ENCODE measurements at regions not wholly inside any gene's neighbourhood (a gene's known extent, or its start where the extent isn't known, plus 50 kb on each side); places are given as distances from the start of the nearest gene placed in this dataset.

- Mint-ChIP-seq H3K36me3 (ENCODE audit: low read depth, unreplicated experiment) (no peaks in the 10 kb centered on the region), H3K4me1 (ENCODE audit: low read depth, unreplicated experiment) (no peaks in the 10 kb centered on the region), H3K27me3 (ENCODE audit: low read depth, unreplicated experiment) (peaks cover 2% of the 10 kb centered on the region), H3K27ac (ENCODE audit: unreplicated experiment) (no peak overlapping the region), H3K4me3 (ENCODE audit: unreplicated experiment) (no peak overlapping the region), H3K9me3 (ENCODE audit: unreplicated experiment) (no peaks in the 10 kb centered on the region)
- no peak for TF ChIP-seq CTCF (IDR thresholded peaks at IDR 0.05; ENCODE audit: insufficient read depth, low read depth, low read length)
- no peak for TF ChIP-seq EZH2 (IDR thresholded peaks at IDR 0.05; ENCODE audit: insufficient read depth, low read length)
- no peak for FAIRE-seq
- H3K9ac ChIP-seq (ENCODE audit: low read length): no peak overlapping the region
- H3K36me3 ChIP-seq (ENCODE audit: insufficient read depth, low read length): no peaks in the 10 kb centered on the region
- DNase-seq (ENCODE audit: low read depth): no peak
- no peaks in the 10 kb centered on the region for H3K4me1 ChIP-seq (ENCODE audit: insufficient read depth, low read length)
- no peaks in the 10 kb centered on the region for H3K9me3 ChIP-seq (ENCODE audit: insufficient read depth, low read depth, low read length)
- no peak overlapping the region for H3K4me2 ChIP-seq (ENCODE audit: low read length)
- H3K27ac ChIP-seq (ENCODE audit: low read depth, low read length): no peak overlapping the region
- H4K20me1 ChIP-seq (ENCODE audit: insufficient read depth, low read length): no peaks in the 10 kb centered on the region
- H3K79me2 ChIP-seq (ENCODE audit: insufficient read depth, low read length): no peaks in the 10 kb centered on the region
- H2AFZ ChIP-seq (ENCODE audit: low read depth, low read length): no peak overlapping the region
- peaks cover 3% of the 10 kb centered on the region for H3K27me3 ChIP-seq (ENCODE audit: insufficient read depth, low read length)
- no peak overlapping the region for H3K4me3 ChIP-seq (ENCODE audit: insufficient read depth, low read depth, low read length)
These were observed 261.7 kb downstream of the C7orf25 start for GRCh38 chr7:42650171-42650570.

- FAIRE-seq: no peak
- no peaks in the 10 kb centered on the region for H3K36me3 Mint-ChIP-seq (ENCODE audit: low read depth, unreplicated experiment)
- no peak overlapping the region for H2AFZ ChIP-seq (ENCODE audit: low read depth, low read length)
- peak; percentile 15 for DNase-seq (ENCODE audit: low read depth)
- peaks cover 2% of the 10 kb centered on the region for H3K27me3 Mint-ChIP-seq (ENCODE audit: low read depth, unreplicated experiment)
- no peak overlapping the region for H3K9ac ChIP-seq (ENCODE audit: low read length)
- H3K27me3 ChIP-seq (ENCODE audit: insufficient read depth, low read length): peaks cover 3% of the 10 kb centered on the region
- no peaks in the 10 kb centered on the region for H3K4me1 Mint-ChIP-seq (ENCODE audit: low read depth, unreplicated experiment)
- H3K4me3 Mint-ChIP-seq (ENCODE audit: unreplicated experiment): no peak overlapping the region
- no peak overlapping the region for H3K27ac Mint-ChIP-seq (ENCODE audit: unreplicated experiment)
- H3K27ac ChIP-seq (ENCODE audit: low read depth, low read length): no peak overlapping the region
- H3K36me3 ChIP-seq (ENCODE audit: insufficient read depth, low read length): no peaks in the 10 kb centered on the region
- no peaks in the 10 kb centered on the region for H3K9me3 Mint-ChIP-seq (ENCODE audit: unreplicated experiment)
- no peaks in the 10 kb centered on the region for H3K4me1 ChIP-seq (ENCODE audit: insufficient read depth, low read length)
- no peak overlapping the region for H3K4me2 ChIP-seq (ENCODE audit: low read length)
- TF ChIP-seq EZH2 (IDR thresholded peaks at IDR 0.05; ENCODE audit: insufficient read depth, low read length) (no peak), CTCF (IDR thresholded peaks at IDR 0.05; ENCODE audit: insufficient read depth, low read depth, low read length) (no peak)
- H3K79me2 ChIP-seq (ENCODE audit: insufficient read depth, low read length): no peaks in the 10 kb centered on the region
- H4K20me1 ChIP-seq (ENCODE audit: insufficient read depth, low read length): no peaks in the 10 kb centered on the region
- H3K4me3 ChIP-seq (ENCODE audit: insufficient read depth, low read depth, low read length): no peak overlapping the region
- H3K9me3 ChIP-seq (ENCODE audit: insufficient read depth, low read depth, low read length): no peaks in the 10 kb centered on the region
These were observed 266.0 kb downstream of the C7orf25 start for GRCh38 chr7:42645906-42646305.

GRCh38 chr7:42642699-42643098, 269.2 kb downstream of the C7orf25 start:
- Histone ChIP-seq H3K4me2 (ENCODE audit: low read length) (no peak overlapping the region), H4K20me1 (ENCODE audit: insufficient read depth, low read length) (no peaks in the 10 kb centered on the region), H3K79me2 (ENCODE audit: insufficient read depth, low read length) (no peaks in the 10 kb centered on the region), H3K9me3 (ENCODE audit: insufficient read depth, low read depth, low read length) (no peaks in the 10 kb centered on the region), H3K4me1 (ENCODE audit: insufficient read depth, low read length) (no peaks in the 10 kb centered on the region), H3K4me3 (ENCODE audit: insufficient read depth, low read depth, low read length) (no peak overlapping the region), H3K36me3 (ENCODE audit: insufficient read depth, low read length) (no peaks in the 10 kb centered on the region), H3K9ac (ENCODE audit: low read length) (no peak overlapping the region), H2AFZ (ENCODE audit: low read depth, low read length) (no peak overlapping the region), H3K27me3 (ENCODE audit: insufficient read depth, low read length) (peaks cover 3% of the 10 kb centered on the region), H3K27ac (ENCODE audit: low read depth, low read length) (no peak overlapping the region)
- no peaks in the 10 kb centered on the region for H3K36me3 Mint-ChIP-seq (ENCODE audit: low read depth, unreplicated experiment)
- TF ChIP-seq EZH2 (IDR thresholded peaks at IDR 0.05; ENCODE audit: insufficient read depth, low read length): no peak
- TF ChIP-seq CTCF (IDR thresholded peaks at IDR 0.05; ENCODE audit: insufficient read depth, low read depth, low read length): no peak
- no peak for FAIRE-seq
- no peak for DNase-seq (ENCODE audit: low read depth)
- no peak overlapping the region for H3K4me3 Mint-ChIP-seq (ENCODE audit: unreplicated experiment)
- H3K27me3 Mint-ChIP-seq (ENCODE audit: low read depth, unreplicated experiment): peaks cover 2% of the 10 kb centered on the region
- no peaks in the 10 kb centered on the region for H3K4me1 Mint-ChIP-seq (ENCODE audit: low read depth, unreplicated experiment)
- no peak overlapping the region for H3K27ac Mint-ChIP-seq (ENCODE audit: unreplicated experiment)
- no peaks in the 10 kb centered on the region for H3K9me3 Mint-ChIP-seq (ENCODE audit: unreplicated experiment)

Measured in astrocyte (in vitro differentiated cells and primary cell).